ENCODE measurements at regions not wholly inside any gene's neighbourhood (a gene's known extent, or its start where the extent isn't known, plus 50 kb on each side); places are given as distances from the start of the nearest gene placed in this dataset.
"Not testable (repeated sequence)": the region's sequence is repeated elsewhere in the genome, so short reads cannot be mapped to it uniquely, and the experiment has no call there.

DNA sequence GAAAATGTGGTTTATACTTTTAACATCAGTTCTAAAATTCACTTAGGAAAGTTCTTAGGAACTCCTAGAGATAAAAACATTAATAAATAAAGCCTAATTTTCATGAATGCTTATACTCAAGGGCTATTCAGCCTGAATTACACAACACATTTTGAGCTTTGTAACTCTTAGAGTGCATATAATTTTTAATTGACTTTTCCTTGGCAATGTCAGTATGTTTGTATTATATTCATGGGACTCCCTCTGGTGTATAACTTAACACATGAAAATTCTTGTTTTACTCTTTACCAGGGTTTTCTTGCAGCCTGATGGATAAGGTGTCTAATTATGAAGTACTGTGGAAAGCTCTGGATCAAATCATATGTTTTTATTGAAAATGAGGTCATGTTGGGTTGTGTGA, 150.6 kb upstream of the HMGA2 start:
- TF ChIP-seq, protein P1, sequence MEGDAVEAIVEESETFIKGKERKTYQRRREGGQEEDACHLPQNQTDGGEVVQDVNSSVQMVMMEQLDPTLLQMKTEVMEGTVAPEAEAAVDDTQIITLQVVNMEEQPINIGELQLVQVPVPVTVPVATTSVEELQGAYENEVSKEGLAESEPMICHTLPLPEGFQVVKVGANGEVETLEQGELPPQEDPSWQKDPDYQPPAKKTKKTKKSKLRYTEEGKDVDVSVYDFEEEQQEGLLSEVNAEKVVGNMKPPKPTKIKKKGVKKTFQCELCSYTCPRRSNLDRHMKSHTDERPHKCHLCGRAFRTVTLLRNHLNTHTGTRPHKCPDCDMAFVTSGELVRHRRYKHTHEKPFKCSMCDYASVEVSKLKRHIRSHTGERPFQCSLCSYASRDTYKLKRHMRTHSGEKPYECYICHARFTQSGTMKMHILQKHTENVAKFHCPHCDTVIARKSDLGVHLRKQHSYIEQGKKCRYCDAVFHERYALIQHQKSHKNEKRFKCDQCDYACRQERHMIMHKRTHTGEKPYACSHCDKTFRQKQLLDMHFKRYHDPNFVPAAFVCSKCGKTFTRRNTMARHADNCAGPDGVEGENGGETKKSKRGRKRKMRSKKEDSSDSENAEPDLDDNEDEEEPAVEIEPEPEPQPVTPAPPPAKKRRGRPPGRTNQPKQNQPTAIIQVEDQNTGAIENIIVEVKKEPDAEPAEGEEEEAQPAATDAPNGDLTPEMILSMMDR (IDR thresholded peaks at IDR 0.05): no peak
- peaks cover 1% of the 10 kb centered on the region for H3K9me3 Mint-ChIP-seq
- POLR2A ChIA-PET: no interaction called here
- ATAC-seq (ENCODE audit: poor library complexity) (no peak), DNase-seq (no peak)
- no peaks in the 10 kb centered on the region for H3K4me1 Mint-ChIP-seq (ENCODE audit: low read depth)
- H3K27me3 Mint-ChIP-seq: peaks cover 3% of the 10 kb centered on the region
- no peak overlapping the region for H3K27ac Mint-ChIP-seq
- Histone ChIP-seq H3K9me3 (ENCODE audit: control insufficient read depth in 1 of 2, insufficient read depth in 1 of 2, low read length in 2 of 2) (no peaks in the 10 kb centered on the region), H3K4me1 (ENCODE audit: insufficient read depth, low read length) (no peaks in the 10 kb centered on the region), H3K4me3 (ENCODE audit: low read length) (no peak overlapping the region), H3K27me3 (ENCODE audit: control insufficient read depth in 1 of 2, insufficient read depth in 2 of 2, low read length in 2 of 2) (no peaks in the 10 kb centered on the region), H3K27ac (ENCODE audit: low read depth in 1 of 2, low read length in 2 of 2) (no peak overlapping the region), H3K36me3 (ENCODE audit: insufficient read depth, low read length) (no peaks in the 10 kb centered on the region)
- CTCF ChIA-PET: no interaction called here
- H3K4me3 Mint-ChIP-seq: no peak overlapping the region
- no peaks in the 10 kb centered on the region for H3K36me3 Mint-ChIP-seq (ENCODE audit: low read depth)
- intact Hi-C loops (cut with DNase I, micrococcal nuclease): no loop called here

DNA sequence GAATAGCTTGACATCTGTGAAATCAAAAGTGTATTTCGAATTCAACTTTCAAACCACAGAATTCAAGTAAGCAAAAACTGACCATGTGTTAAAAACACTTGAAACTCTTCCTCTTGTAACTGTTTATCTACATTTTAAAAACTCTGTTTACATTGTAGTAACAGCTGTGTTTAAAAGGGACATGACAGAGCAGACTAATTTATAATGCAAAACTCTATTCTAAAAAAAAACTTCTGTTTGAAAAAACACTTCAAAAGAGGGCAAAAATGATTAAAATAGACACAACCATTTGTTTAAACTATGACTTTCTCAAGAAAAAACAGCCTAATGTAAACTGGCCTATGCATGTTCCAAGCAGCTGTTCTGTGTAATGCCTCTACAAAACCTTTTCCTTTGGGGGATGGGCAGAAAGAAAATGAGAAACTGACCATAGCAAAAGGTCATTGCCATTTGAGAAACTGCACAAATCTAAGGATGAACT, 149.1 kb upstream of the HMGA2 start:
- Histone ChIP-seq H3K27me3 (ENCODE audit: control insufficient read depth in 1 of 2, insufficient read depth in 2 of 2, low read length in 2 of 2) (no peaks in the 10 kb centered on the region), H3K36me3 (ENCODE audit: insufficient read depth, low read length) (no peaks in the 10 kb centered on the region), H3K9me3 (ENCODE audit: control insufficient read depth in 1 of 2, insufficient read depth in 1 of 2, low read length in 2 of 2) (no peaks in the 10 kb centered on the region), H3K4me3 (ENCODE audit: low read length) (no peak overlapping the region), H3K4me1 (ENCODE audit: insufficient read depth, low read length) (no peaks in the 10 kb centered on the region), H3K27ac (ENCODE audit: low read depth in 1 of 2, low read length in 2 of 2) (no peak overlapping the region)
- Mint-ChIP-seq H3K27me3 (peaks cover 3% of the 10 kb centered on the region), H3K27ac (no peak overlapping the region), H3K4me1 (ENCODE audit: low read depth) (no peaks in the 10 kb centered on the region), H3K4me3 (no peak overlapping the region), H3K9me3 (no peaks in the 10 kb centered on the region), H3K36me3 (ENCODE audit: low read depth) (no peaks in the 10 kb centered on the region)
- ATAC-seq (ENCODE audit: poor library complexity): no peak
- ChIA-PET POLR2A (no interaction called here), CTCF (no interaction called here)
- intact Hi-C loops (cut with DNase I, micrococcal nuclease): no loop called here
- no peak for DNase-seq
- TF ChIP-seq, protein P1 (IDR thresholded peaks at IDR 0.05): no peak

DNA sequence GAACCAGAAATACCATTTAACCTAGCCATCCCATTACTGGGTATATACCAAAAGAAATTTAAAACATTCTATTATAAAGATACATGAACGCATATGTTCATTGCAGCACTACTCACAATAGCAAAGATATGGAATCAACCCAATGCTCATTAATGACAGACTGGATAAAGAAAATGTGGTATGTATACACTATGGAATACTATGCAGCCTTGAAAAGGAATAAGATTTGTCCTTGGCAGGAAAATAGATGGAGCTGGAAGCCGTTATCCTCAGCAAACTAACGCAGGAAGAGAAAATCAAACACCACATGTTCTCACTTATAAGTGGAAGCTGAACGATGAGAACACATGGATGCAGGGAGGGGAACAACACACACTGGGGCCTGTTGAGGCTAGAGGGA, 146.1 kb upstream of the HMGA2 start:
- H3K4me3 ChIP-seq (ENCODE audit: low read length); POLR2A ChIA-PET; H3K4me1 Mint-ChIP-seq (ENCODE audit: low read depth); H3K36me3 ChIP-seq (ENCODE audit: insufficient read depth, low read length); H3K27ac Mint-ChIP-seq; ATAC-seq (ENCODE audit: poor library complexity); H3K4me3 Mint-ChIP-seq; H3K27me3 ChIP-seq (ENCODE audit: control insufficient read depth in 1 of 2, insufficient read depth in 2 of 2, low read length in 2 of 2); H3K9me3 Mint-ChIP-seq; CTCF ChIA-PET; DNase-seq; H3K27ac ChIP-seq (ENCODE audit: low read depth in 1 of 2, low read length in 2 of 2); H3K9me3 ChIP-seq (ENCODE audit: control insufficient read depth in 1 of 2, insufficient read depth in 1 of 2, low read length in 2 of 2); H3K36me3 Mint-ChIP-seq (ENCODE audit: low read depth); intact Hi-C loops (cut with DNase I, micrococcal nuclease); H3K27me3 Mint-ChIP-seq; H3K4me1 ChIP-seq (ENCODE audit: insufficient read depth, low read length): not testable (repeated sequence)

DNA sequence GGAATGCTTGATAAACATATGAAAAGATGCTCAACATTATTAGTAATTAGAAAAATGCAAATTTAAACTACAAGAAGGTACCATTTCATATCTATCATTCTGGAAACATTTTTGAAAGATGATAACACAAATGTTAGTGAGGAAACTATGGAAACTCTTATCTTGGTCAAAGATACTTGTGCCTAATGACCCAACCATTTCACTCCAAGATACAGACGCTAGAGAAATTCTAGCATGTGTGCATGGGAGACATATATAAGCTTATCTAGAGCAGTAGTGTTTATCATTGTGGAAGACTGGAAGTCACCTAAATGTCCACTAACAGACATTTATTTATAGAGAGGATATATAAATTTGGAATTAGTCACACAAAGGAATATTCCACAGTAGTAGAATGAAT, 143.1 kb upstream of the HMGA2 start:
- intact Hi-C loops (cut with DNase I, micrococcal nuclease): no loop called here
- Mint-ChIP-seq H3K4me3 (no peak overlapping the region), H3K9me3 (no peaks in the 10 kb centered on the region), H3K4me1 (ENCODE audit: low read depth) (no peaks in the 10 kb centered on the region), H3K27me3 (peaks cover 8% of the 10 kb centered on the region), H3K27ac (no peak overlapping the region), H3K36me3 (ENCODE audit: low read depth) (no peaks in the 10 kb centered on the region)
- Histone ChIP-seq H3K4me1 (ENCODE audit: insufficient read depth, low read length) (no peaks in the 10 kb centered on the region), H3K9me3 (ENCODE audit: control insufficient read depth in 1 of 2, insufficient read depth in 1 of 2, low read length in 2 of 2) (no peaks in the 10 kb centered on the region), H3K36me3 (ENCODE audit: insufficient read depth, low read length) (no peaks in the 10 kb centered on the region), H3K4me3 (ENCODE audit: low read length) (no peak overlapping the region), H3K27ac (ENCODE audit: low read depth in 1 of 2, low read length in 2 of 2) (no peak overlapping the region), H3K27me3 (ENCODE audit: control insufficient read depth in 1 of 2, insufficient read depth in 2 of 2, low read length in 2 of 2) (no peaks in the 10 kb centered on the region)
- POLR2A ChIA-PET: no interaction called here
- TF ChIP-seq, protein P1 (IDR thresholded peaks at IDR 0.05): no peak
- no peak for ATAC-seq (ENCODE audit: poor library complexity)
- CTCF ChIA-PET: no interaction called here
- no peak for DNase-seq
